ENCODE measurements at regions not wholly inside any gene's neighbourhood (a gene's known extent, or its start where the extent isn't known, plus 50 kb on each side); places are given as distances from the start of the nearest gene placed in this dataset.

DNA sequence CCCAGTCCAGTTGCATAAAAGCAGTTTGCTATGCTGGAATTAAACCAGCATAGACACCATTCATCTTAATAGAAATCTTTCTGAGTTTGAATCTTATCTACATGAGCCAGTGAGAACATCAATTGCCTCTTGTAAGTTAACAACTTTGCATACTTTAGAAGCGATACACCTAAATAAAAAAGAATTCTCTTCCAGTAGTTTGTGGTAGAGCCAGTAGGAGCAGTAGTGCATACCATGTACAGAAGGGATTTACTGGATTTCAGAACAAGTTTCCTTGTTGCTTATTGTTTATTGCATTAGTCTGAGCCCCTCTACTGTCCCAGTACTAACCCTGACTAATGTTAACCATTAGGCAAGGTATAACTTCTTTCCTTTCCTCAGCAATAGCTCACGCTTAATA, 313.1 kb downstream of the TGFB2 start:
- no peak overlapping the region for H3K9ac ChIP-seq (ENCODE audit: low read length)
- H3K79me2 ChIP-seq (ENCODE audit: insufficient read depth, low read length) = no peaks in the 10 kb centered on the region
- H3K27me3 ChIP-seq (ENCODE audit: low read length) = no peaks in the 10 kb centered on the region
- H3F3A ChIP-seq (ENCODE audit: insufficient read depth) = no peaks in the 10 kb centered on the region
- no peak overlapping the region for H3K4me3 ChIP-seq (ENCODE audit: insufficient read depth, low read length, poor library complexity, severe bottlenecking)
- H3K36me3 ChIP-seq (ENCODE audit: low read length) = no peaks in the 10 kb centered on the region
- no peak overlapping the region for H3K27ac ChIP-seq (ENCODE audit: low read depth, low read length)
- no peaks in the 10 kb centered on the region for H3K9me3 ChIP-seq (ENCODE audit: insufficient read depth, low read length)
- H2AFZ ChIP-seq (ENCODE audit: low read depth, low read length, severe bottlenecking) = no peak overlapping the region
- H3K9me2 ChIP-seq (replicated peaks; ENCODE audit: insufficient read depth, low read length) = no peaks in the 10 kb centered on the region
- H4K20me1 ChIP-seq (ENCODE audit: low read depth, low read length) = no peaks in the 10 kb centered on the region
- no peak overlapping the region for H3K4me2 ChIP-seq (ENCODE audit: low read depth, low read length, poor library complexity, severe bottlenecking)
- TF ChIP-seq, protein P1, sequence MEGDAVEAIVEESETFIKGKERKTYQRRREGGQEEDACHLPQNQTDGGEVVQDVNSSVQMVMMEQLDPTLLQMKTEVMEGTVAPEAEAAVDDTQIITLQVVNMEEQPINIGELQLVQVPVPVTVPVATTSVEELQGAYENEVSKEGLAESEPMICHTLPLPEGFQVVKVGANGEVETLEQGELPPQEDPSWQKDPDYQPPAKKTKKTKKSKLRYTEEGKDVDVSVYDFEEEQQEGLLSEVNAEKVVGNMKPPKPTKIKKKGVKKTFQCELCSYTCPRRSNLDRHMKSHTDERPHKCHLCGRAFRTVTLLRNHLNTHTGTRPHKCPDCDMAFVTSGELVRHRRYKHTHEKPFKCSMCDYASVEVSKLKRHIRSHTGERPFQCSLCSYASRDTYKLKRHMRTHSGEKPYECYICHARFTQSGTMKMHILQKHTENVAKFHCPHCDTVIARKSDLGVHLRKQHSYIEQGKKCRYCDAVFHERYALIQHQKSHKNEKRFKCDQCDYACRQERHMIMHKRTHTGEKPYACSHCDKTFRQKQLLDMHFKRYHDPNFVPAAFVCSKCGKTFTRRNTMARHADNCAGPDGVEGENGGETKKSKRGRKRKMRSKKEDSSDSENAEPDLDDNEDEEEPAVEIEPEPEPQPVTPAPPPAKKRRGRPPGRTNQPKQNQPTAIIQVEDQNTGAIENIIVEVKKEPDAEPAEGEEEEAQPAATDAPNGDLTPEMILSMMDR (IDR thresholded peaks at IDR 0.05; ENCODE audit: insufficient read depth, low read length, poor library complexity, severe bottlenecking) = no peak
- TF ChIP-seq EZH2phosphoT487 (conservative IDR thresholded peaks at IDR 0.05; ENCODE audit: low read length) = no peak

DNA sequence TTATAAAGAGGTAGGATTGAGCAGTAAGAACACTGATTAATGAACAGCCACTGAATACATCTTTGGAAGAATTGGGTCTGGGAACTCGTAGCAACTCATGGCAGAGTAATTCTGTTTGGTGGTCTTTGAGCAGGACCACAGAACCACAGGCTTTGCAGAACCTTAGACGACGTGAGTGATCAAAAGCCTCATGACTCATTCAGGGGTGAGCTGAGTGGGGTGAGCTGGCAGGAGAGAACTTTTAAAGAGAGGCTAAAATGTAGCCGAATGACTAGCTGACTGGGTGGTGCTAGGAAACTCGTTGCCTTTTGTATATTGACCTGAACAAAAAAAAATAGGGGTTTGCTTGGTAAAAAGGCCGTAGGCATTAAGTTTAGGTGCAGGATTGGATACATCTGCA, 313.8 kb downstream of the TGFB2 start:
- H3K9ac ChIP-seq (ENCODE audit: low read length) = no peak overlapping the region
- H3F3A ChIP-seq (ENCODE audit: insufficient read depth) = no peaks in the 10 kb centered on the region
- no peaks in the 10 kb centered on the region for H3K9me2 ChIP-seq (replicated peaks; ENCODE audit: insufficient read depth, low read length)
- H3K27ac ChIP-seq (ENCODE audit: low read depth, low read length) = no peak overlapping the region
- no peaks in the 10 kb centered on the region for H3K27me3 ChIP-seq (ENCODE audit: low read length)
- no peaks in the 10 kb centered on the region for H3K9me3 ChIP-seq (ENCODE audit: insufficient read depth, low read length)
- H3K79me2 ChIP-seq (ENCODE audit: insufficient read depth, low read length) = no peaks in the 10 kb centered on the region
- H2AFZ ChIP-seq (ENCODE audit: low read depth, low read length, severe bottlenecking) = no peak overlapping the region
- no peak overlapping the region for H3K4me2 ChIP-seq (ENCODE audit: low read depth, low read length, poor library complexity, severe bottlenecking)
- no peaks in the 10 kb centered on the region for H3K36me3 ChIP-seq (ENCODE audit: low read length)
- no peak overlapping the region for H3K4me3 ChIP-seq (ENCODE audit: insufficient read depth, low read length, poor library complexity, severe bottlenecking)
- TF ChIP-seq, protein P1 (IDR thresholded peaks at IDR 0.05; ENCODE audit: insufficient read depth, low read length, poor library complexity, severe bottlenecking) = no peak
- TF ChIP-seq EZH2phosphoT487 (conservative IDR thresholded peaks at IDR 0.05; ENCODE audit: low read length) = no peak
- H4K20me1 ChIP-seq (ENCODE audit: low read depth, low read length) = no peaks in the 10 kb centered on the region

DNA sequence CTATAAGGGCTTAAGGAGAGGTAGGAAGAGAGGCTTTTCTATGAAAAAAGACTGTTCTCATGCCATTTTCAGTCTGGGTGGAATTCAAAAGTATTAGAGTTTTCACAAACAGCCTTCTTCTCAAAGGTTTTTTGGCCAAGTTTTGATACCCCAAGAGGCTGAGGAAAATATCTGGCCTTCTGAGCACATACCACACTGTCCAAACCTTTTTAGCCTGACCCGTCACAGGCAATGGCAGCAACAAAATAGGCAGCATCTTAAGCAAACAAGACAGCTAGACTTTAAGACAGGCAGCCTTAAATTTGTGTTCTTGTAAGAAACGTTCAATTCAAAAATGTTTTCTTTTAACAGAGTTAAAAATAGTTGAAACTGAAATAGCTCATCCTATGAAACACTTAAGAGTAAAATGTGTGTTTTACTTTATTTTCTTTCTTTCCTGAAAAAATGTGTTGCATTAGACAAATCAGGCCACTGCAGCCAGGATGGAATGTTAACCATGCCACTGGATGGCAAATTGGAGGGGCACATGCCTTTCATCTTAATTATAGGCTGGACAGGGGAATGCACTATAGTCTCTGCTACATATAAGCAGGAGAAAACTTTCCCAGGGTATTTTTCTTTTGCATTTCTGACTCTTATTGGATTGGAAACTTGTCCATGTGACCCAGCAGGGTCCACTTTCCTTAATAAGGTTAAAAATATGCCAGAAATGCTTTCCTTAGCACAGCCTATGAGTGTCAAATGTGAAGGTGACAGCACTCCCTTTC, 315.0 kb downstream of the TGFB2 start:
- TF ChIP-seq, protein P1 (IDR thresholded peaks at IDR 0.05; ENCODE audit: insufficient read depth, low read length, poor library complexity, severe bottlenecking) = no peak
- no peak for TF ChIP-seq EZH2phosphoT487 (conservative IDR thresholded peaks at IDR 0.05; ENCODE audit: low read length)
- Histone ChIP-seq H3K79me2 (ENCODE audit: insufficient read depth, low read length) (no peaks in the 10 kb centered on the region), H3K27me3 (ENCODE audit: low read length) (no peaks in the 10 kb centered on the region), H3K4me3 (ENCODE audit: insufficient read depth, low read length, poor library complexity, severe bottlenecking) (no peak overlapping the region), H3K27ac (ENCODE audit: low read depth, low read length) (no peak overlapping the region), H2AFZ (ENCODE audit: low read depth, low read length, severe bottlenecking) (no peak overlapping the region), H3K9ac (ENCODE audit: low read length) (no peak overlapping the region), H3K9me3 (ENCODE audit: insufficient read depth, low read length) (no peaks in the 10 kb centered on the region), H3F3A (ENCODE audit: insufficient read depth) (no peaks in the 10 kb centered on the region), H3K4me2 (ENCODE audit: low read depth, low read length, poor library complexity, severe bottlenecking) (no peak overlapping the region), H3K36me3 (ENCODE audit: low read length) (no peaks in the 10 kb centered on the region), H3K9me2 (replicated peaks; ENCODE audit: insufficient read depth, low read length) (no peaks in the 10 kb centered on the region), H4K20me1 (ENCODE audit: low read depth, low read length) (no peaks in the 10 kb centered on the region)
